Gastroesophageal sphincter (tissue), 4 donors: ENCODE measurements at regions not wholly inside any gene's neighbourhood (a gene's known extent, or its start where the extent isn't known, plus 50 kb on each side); places are given as distances from the start of the nearest gene placed in this dataset.

Experiments
- ATAC-seq: fragments of 150-250 bp; one replicate; pipeline ENCODE4 v1.9.1; 2016; ENCODE audit warnings: mild to moderate bottlenecking, moderate library complexity
- H3K27ac ChIP-seq, 4 donors: fragments of 200-600 bp; sonication (generic) in 3 of 4; 1 replicate in 3 of 4; 2 replicates in 1 of 4; pipeline ENCODE4 v1.5.1; 2016 to 2019
- H3K27me3 ChIP-seq: fragments of 200-600 bp; sonication (generic); one replicate; pipeline ENCODE4 v1.5.1; 2019
- H3K36me3 ChIP-seq, 2 donors: fragments of 200-600 bp; sonication (generic); one replicate each; pipeline ENCODE4 v1.5.1; 2019; ENCODE audit warnings: control low read depth in 1 of 2
- H3K4me1 ChIP-seq, 3 donors: fragments of 200-600 bp; sonication (generic); 1 replicate in 2 of 3; 2 replicates in 1 of 3; pipeline ENCODE4 v1.5.1; 2016 to 2019; ENCODE audit warnings: control low read depth in 2 of 3
- H3K4me3 ChIP-seq, 2 donors: fragments of 200-600 bp; sonication (generic); one replicate each; pipeline ENCODE4 v1.5.1; 2019; ENCODE audit warnings: mild to moderate bottlenecking in 1 of 2, moderate library complexity in 1 of 2
- H3K9me3 ChIP-seq, 3 donors: fragments of 200-600 bp; sonication (generic); one replicate each; pipeline ENCODE4 v1.5.1; 2017 to 2019; ENCODE audit warnings: control low read depth in 2 of 3
- CTCF ChIP-seq, 4 experiments: fragments of 200-600 bp in 2 of 4; fragments of 450-650 bp in 2 of 4; sonication (generic) in 1 of 4; IDR thresholded peaks; one replicate each; pipeline ENCODE4 v1.5.1; 2017 to 2019; ENCODE audit warnings: antibody characterized with exemption in 4 of 4, mild to moderate bottlenecking in 2 of 4, moderate library complexity in 2 of 4
- EP300 ChIP-seq: sonication (generic); formaldehyde crosslinking; IDR thresholded peaks from one replicate; pipeline ENCODE4 v1.6.1; 2017; ENCODE audit warnings: antibody characterized with exemption, mild to moderate bottlenecking
- POLR2A ChIP-seq, 2 donors: fragments of 450-650 bp; IDR thresholded peaks; one replicate each; pipeline ENCODE4 v1.6.1; 2017; ENCODE audit warnings: antibody characterized with exemption in 2 of 2, mild to moderate bottlenecking in 2 of 2, moderate library complexity in 1 of 2
- POLR2AphosphoS5 ChIP-seq: sonication (generic); formaldehyde crosslinking; IDR thresholded peaks from one replicate; pipeline ENCODE4 v1.6.1; 2017; ENCODE audit warnings: antibody characterized with exemption
- WGBS, 2 donors: methylation state at CpG; one replicate each; pipeline ENCODE4 v1.1.5; 2018; ENCODE audit warnings: low coverage in 1 of 2; 5-methylcytosine and 5-hydroxymethylcytosine counted together

GRCh38 chr6:10202581-10202980, 212.3 kb downstream of the TFAP2A start:
- no peak for ATAC-seq
- Histone ChIP-seq H3K27me3 (peaks cover 12% of the 10 kb centered on the region), H3K4me1 (no peaks in the 10 kb centered on the region), H3K27ac (no peak overlapping the region), H3K36me3 (no peaks in the 10 kb centered on the region), H3K9me3 (no peaks in the 10 kb centered on the region), H3K4me3 (no peak overlapping the region)
- no peak for TF ChIP-seq POLR2AphosphoS5
- no peak for TF ChIP-seq POLR2A (IDR thresholded peaks at IDR 0.05)
- TF ChIP-seq EP300, result no peak
- no peak for TF ChIP-seq CTCF (IDR thresholded peaks at IDR 0.05)
- WGBS, 2 donors, result 100% methylated on average over 1 of the region's 3 CpGs

DNA sequence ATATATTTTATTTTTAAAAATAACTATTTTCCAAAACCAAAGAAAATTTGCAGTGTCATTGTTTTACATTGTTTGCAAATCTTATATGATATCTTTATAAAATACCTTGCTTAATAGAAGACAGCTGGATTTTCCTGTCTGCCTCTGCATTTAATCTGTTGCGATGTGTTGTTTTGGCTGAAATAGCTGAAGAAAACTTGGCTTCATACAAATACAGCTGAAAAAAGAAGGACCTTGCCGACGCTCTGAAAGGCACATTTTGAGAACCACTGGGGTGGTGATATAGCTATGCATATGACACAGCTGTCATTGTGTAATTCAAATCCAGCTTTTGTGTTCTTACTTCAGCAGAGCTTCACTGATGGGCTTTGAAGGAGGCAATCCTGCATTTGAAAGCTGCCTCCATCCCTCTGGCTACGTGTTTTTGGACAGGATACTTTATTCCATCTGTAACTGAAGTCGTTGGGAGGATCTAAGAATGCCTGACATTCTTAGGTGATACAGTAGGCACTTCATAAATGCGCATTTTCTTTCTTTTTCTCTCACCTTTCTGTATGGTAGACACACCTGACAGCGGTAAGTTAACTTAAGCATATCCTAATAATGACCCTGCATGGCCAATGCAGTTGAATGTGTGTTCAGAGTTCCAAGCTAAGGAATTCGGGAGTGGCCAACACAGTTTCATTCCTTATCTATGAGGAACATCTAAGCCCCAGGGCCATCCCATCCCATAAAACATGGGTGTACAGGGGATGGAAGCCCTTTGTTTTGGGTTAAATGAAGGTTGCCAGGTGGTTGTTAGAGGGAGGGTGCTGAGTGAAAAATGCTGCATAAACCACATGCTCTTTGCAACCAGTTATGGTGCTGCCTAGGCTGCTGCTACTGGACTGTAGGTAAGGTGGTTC, 213.0 kb downstream of the TFAP2A start:
- 58 to 71% methylated on average over 6 to 8 of the region's 8 CpGs for WGBS, 2 donors
- no peak overlapping the region for H3K27ac ChIP-seq
- no peaks in the 10 kb centered on the region for H3K36me3 ChIP-seq
- H3K27me3 ChIP-seq, result peaks cover 12% of the 10 kb centered on the region
- ATAC-seq, result no peak
- no peak overlapping the region for H3K4me3 ChIP-seq
- no peaks in the 10 kb centered on the region for H3K9me3 ChIP-seq
- H3K4me1 ChIP-seq, result no peaks in the 10 kb centered on the region
- no peak for TF ChIP-seq CTCF (IDR thresholded peaks at IDR 0.05)
- no peak for TF ChIP-seq POLR2A (IDR thresholded peaks at IDR 0.05)
- TF ChIP-seq POLR2AphosphoS5, result no peak
- TF ChIP-seq EP300, result no peak

DNA sequence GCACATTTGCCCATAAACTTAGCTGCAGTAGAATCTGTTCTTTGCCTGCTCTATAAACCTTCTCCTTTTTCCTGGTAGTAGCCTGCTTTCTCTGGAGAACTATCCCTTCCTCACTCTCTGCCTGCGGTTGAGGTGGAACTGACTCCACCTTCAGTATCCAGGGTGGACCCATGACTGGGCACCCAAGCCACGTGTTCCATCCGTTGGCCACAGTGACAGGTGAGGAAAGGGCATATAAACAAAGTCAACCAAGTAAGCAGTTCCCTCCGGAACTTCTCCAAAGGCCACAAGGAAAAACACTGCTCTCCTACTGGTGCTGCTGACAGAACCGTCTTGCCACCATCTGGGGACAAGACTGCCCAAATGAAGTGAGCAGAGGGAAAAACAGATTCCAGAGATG, 218.8 kb downstream of the TFAP2A start:
- WGBS, 2 donors, result 57 to 75% methylated on average over 2 to 3 of the region's 5 CpGs
- no peak for ATAC-seq
- Histone ChIP-seq H3K9me3 (no peaks in the 10 kb centered on the region), H3K4me1 (no peaks in the 10 kb centered on the region), H3K4me3 (no peak overlapping the region), H3K27me3 (peaks cover 11% of the 10 kb centered on the region), H3K27ac (no peak overlapping the region), H3K36me3 (no peaks in the 10 kb centered on the region)
- TF ChIP-seq POLR2AphosphoS5 (no peak), EP300 (no peak), CTCF (IDR thresholded peaks at IDR 0.05) (no peak), POLR2A (IDR thresholded peaks at IDR 0.05) (no peak)

DNA sequence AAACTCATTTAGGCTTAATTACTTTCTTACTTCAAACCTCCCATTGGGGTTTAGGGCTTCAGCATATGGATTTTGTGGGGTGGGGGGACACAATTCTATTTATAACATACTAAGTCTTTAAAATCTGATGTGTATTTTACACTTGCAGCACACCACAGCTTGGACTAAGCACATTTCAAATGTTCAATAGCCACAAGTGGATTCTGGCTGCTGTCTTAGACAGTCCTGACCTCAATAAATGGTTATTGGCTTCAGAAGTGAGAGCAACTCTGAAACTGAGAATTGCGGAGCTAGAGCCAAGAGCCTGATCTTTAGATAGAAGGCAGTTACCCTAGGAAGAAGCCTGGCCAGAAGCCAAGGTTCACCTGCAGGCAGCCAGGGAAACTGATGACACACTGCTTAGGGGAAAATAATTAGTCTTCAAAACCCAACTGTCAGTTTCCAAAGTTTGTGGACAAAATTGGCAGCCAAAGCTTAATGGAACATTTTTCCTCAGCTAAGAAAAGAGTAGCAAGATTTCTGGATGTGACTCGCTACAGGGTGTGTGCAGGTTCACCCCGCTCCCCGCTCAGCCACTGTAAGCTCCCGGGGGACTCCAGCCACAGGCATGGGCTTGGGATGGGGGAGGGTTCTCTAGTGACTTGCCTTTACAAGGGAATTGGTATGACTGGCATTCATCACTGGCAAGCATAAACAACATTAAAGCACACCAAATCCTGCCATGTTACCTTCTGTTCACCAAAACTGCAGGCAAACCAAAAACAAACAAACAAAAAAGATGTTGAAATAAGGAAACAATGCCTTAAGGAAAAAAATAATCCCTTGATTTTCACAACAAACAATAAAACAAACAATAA, 219.8 kb downstream of the TFAP2A start:
- no peaks in the 10 kb centered on the region for H3K9me3 ChIP-seq
- no peak for ATAC-seq
- WGBS, 2 donors, result 34% methylated on average over 5 of the region's 5 CpGs; no CpG with 5 or more reads in 1 of the 2 donors
- H3K36me3 ChIP-seq, result no peaks in the 10 kb centered on the region
- H3K4me3 ChIP-seq, result no peak overlapping the region
- H3K27ac ChIP-seq, result no peak overlapping the region
- no peak for TF ChIP-seq CTCF (IDR thresholded peaks at IDR 0.05)
- peaks cover 5% of the 10 kb centered on the region for H3K27me3 ChIP-seq
- no peaks in the 10 kb centered on the region for H3K4me1 ChIP-seq
